TTC549 (cell line): ENCODE measurements at regions not wholly inside any gene's neighbourhood (a gene's known extent, or its start where the extent isn't known, plus 50 kb on each side); places are given as distances from the start of the nearest gene placed in this dataset.
"Not testable (repeated sequence)": the region's sequence is repeated elsewhere in the genome, so short reads cannot be mapped to it uniquely, and the experiment has no call there.

ENCODE experiments used
- FAIRE-seq: peaks from 2 replicates; lab custom pipeline; 2012; peaks lifted over from hg19 to GRCh38; lab: Jason Lieb, UNC

- FAIRE-seq: no peak
Observed at GRCh38 chr5:58198330-58198729, 261.6 kb downstream of the PLK2 start.

- FAIRE-seq: no peak
Observed at GRCh38 chr5:58197875-58198274, 262.0 kb downstream of the PLK2 start.

GRCh38 chr5:58191443-58191842, 268.4 kb downstream of the PLK2 start:
- no peak for FAIRE-seq

- FAIRE-seq: no peak
Observed at GRCh38 chr5:58188262-58188651, 271.6 kb downstream of the PLK2 start.

- no peak for FAIRE-seq
Observed at GRCh38 chr5:58187432-58188261, 272.2 kb downstream of the PLK2 start.

GRCh38 chr5:58185801-58186200, 274.1 kb downstream of the PLK2 start:
- no peak for FAIRE-seq

GRCh38 chr5:58185397-58185796, 274.5 kb downstream of the PLK2 start:
- no peak for FAIRE-seq

GRCh38 chr5:58184910-58185309, 275.0 kb downstream of the PLK2 start:
- no peak for FAIRE-seq

GRCh38 chr5:58183786-58184085, 276.1 kb downstream of the PLK2 start:
- no peak for FAIRE-seq

- no peak for FAIRE-seq
Observed at GRCh38 chr5:58183078-58183785, 276.7 kb downstream of the PLK2 start.

- FAIRE-seq: no peak
Observed at GRCh38 chr5:58182287-58182841, 277.5 kb downstream of the PLK2 start.

- FAIRE-seq: no peak
Observed at GRCh38 chr5:58181578-58182286, 278.2 kb downstream of the PLK2 start.

- no peak for FAIRE-seq
Observed at GRCh38 chr5:58172946-58173345, 286.9 kb downstream of the PLK2 start.

- no peak for FAIRE-seq
Observed at GRCh38 chr5:58165152-58165551, 294.7 kb downstream of the PLK2 start.

GRCh38 chr5:58161889-58162288, 298.0 kb downstream of the PLK2 start:
- FAIRE-seq: not testable (repeated sequence)

GRCh38 chr5:58156973-58157701, 302.7 kb downstream of the PLK2 start:
- no peak for FAIRE-seq

GRCh38 chr5:58156361-58156760, 303.5 kb downstream of the PLK2 start:
- FAIRE-seq: no peak

GRCh38 chr5:58153255-58153654, 306.6 kb downstream of the PLK2 start:
- no peak for FAIRE-seq

GRCh38 chr5:58151414-58151813, 308.5 kb downstream of the PLK2 start:
- FAIRE-seq: peak; percentile 19

GRCh38 chr5:58150926-58151325, 309.0 kb downstream of the PLK2 start:
- no peak for FAIRE-seq

GRCh38 chr5:58149746-58150145, 310.1 kb downstream of the PLK2 start:
- FAIRE-seq: no peak

GRCh38 chr5:58149345-58149744, 310.5 kb downstream of the PLK2 start:
- no peak for FAIRE-seq
